T47D (cell line): ENCODE measurements at regions not wholly inside any gene's neighbourhood (a gene's known extent, or its start where the extent isn't known, plus 50 kb on each side); places are given as distances from the start of the nearest gene placed in this dataset.
"Not testable (repeated sequence)": the region's sequence is repeated elsewhere in the genome, so short reads cannot be mapped to it uniquely, and the experiment has no call there.

Source experiments
- DNase-seq, 2 experiments: peaks; one replicate each; pipeline versions ENCODE4 v3.0.0 to v3.0.0-alpha.2; 2011 to 2012; ENCODE audit warnings: low read depth in 1 of 2, low spot score in 1 of 2
- JUND ChIP-seq: IDR thresholded peaks from 2 replicates; pipeline ENCODE4 v1.6.1; 2012; ENCODE audit warnings: low read depth
- in situ Hi-C: cut with HindIII; loops from 2 replicates; pipeline ENCODE4 v1.10.0; 2016; ENCODE audit warnings: low sequenced_read_pairs, low pct_unique_long_range_greater_than_20kb

DNA sequence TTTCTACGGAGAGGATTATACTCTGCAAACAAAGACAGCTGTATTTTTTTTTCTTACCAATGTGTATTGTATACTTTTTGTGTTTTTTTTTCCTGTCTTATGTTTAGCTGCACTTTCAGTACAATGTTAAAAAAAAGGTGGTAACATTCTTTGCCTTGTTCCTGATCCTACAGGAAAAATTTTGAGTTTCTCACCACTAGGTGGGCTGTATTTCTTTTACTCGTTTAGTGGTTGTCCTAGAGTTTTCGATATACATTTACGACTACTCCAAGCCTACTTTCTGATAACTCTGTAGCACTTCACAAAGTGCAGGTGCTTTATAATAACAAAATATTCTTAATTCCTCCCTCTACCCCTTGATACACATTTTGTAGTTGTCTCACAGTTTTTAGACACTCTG is 652.2 kb downstream of the UQCRFS1 start:
- no peak for TF ChIP-seq JUND
- DNase-seq, result no peak
- in situ Hi-C loops, result no loop called here

DNA sequence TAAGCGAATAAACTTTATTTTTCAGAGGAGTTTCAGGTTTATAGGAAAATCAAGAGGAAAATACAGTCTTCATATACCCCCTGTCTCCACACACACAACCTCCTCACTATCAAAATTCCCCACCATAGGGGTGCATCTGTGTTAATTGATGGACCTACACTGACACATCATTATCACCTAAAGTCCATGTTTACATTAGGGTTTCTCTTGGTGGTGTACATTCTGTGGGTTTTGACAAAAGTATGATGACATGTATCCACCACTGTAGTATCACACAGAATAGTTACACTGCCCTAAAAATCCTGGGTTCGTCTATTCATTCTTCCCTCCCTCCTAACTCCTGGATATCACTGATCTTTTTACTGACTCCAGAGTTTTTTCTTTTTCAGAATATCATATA is 654.2 kb downstream of the UQCRFS1 start:
- DNase-seq, result no peak
- TF ChIP-seq JUND, result no peak
- in situ Hi-C loops, result no loop called here

DNA sequence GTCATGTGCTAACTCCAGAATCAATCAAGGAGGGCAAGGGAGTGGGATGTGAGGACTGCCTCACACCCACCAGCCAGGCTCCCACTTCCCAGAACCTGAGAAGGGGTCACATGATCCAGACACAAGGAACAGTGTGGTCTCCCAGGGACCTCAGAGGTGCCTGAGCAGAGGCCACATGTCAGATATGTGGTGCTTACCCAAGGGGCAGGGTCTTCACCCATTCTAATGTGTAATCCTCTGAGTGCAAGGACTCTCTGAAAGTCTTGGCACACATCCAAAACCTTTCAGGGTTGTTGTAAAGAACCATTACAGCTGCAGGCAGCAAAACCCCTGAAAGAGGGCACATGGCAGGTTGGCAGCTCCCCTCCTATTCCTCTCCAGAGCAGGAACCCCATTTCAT is 656.6 kb downstream of the UQCRFS1 start:
- in situ Hi-C loops, result no loop called here
- no peak for DNase-seq
- TF ChIP-seq JUND, result no peak

DNA sequence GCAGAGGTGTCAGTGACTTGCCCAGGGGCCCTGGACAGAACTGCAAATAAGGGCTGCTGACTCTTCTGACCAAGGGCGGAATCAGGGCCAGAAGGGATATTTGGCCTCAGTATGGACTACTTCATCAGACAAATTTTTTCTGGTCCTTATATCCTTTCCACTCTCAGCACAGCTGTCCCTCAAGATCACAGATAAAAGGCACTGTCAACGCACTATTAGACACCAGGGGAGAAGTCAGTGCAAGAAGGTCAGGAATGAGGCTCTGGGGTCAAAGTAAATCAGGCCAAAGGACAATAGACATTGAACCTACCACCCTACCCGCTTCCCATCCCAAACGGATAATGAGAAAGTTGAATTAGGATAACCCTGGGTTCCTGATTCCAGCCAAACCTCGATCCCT is 657.6 kb downstream of the UQCRFS1 start:
- TF ChIP-seq JUND, result no peak
- no peak for DNase-seq
- in situ Hi-C loops, result no loop called here

DNA sequence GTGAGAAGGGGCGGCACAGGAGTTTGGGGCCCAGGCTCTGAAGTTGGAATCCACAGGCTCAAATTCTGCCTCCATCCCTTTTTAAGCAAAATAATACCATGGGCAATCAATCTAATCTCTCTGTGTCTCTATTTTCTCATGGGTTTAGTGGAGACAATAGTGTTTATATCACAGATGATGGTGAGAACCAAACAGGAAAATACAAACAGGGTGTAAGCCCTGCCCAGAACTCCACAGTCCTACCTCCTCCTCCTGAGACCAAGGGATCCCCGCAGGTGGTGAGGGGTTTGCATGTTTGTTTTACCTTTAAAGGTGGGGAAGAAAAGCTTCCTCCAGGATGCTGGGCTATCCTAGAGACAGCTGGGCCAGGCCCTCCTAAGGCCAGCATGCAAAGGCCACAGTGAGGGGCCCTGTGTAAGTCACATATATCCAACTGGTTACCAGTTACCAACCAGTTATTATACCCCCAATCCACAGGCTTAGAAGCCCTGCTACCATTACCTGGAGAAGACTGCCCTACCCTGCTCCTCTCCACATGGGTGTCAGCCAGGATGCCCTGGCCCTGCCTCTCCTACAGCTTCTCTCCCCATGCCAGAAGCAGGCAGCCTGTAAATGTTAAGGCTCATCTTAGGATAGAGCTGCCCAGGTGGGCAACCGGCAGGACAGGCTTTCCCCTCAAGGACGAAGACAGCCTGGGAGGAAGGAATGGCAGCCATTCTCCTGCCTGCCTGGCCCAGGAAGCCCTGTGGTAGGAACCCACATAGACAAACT is 658.4 kb downstream of the UQCRFS1 start:
- DNase-seq, result no peak
- in situ Hi-C loops, result no loop called here
- TF ChIP-seq JUND, result no peak

DNA sequence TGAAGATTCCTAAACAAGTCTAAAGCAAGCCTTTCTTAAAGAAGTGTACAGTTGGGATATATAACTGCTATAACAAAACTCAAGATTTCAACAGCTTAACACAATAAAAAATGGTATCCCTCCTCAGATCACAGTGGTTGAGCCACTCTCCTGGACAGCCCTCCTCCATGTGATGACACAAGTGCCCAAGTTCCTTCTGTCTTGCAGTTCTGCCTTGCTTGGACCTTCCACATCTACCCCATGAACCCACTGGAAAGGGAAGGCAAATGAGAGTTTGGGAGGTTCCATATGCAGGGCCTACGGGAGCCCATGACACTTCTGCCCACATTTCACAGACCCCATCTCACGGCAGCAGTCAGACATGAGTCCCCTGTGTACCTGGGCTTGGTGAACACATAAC is 659.2 kb downstream of the UQCRFS1 start:
- in situ Hi-C loops, result no loop called here

DNA sequence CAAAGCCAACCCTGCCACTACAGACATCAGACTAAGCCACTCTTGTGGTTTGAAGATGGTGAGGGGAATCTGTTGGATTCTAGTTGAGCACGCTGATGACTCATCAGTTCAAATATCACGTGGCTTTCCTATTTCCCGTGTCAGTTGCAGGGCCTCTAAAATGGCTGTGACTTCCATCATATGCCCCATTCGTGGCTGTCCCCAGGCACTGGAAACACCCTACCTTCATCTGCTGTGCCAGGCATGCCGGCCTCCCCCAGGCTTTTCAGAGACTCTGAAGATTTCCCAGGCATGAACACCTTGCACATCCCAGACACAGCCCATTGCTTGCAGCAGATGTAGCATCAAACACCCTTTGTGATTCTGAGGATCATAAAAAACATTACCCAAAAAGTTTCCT is 659.9 kb downstream of the UQCRFS1 start:
- TF ChIP-seq JUND, result no peak
- DNase-seq, result peak in 1 of 2 experiments; percentile 7
- in situ Hi-C loops, result no loop called here

More for the DNA sequence above, 659.2 kb downstream of the UQCRFS1 start:
- no peak for TF ChIP-seq JUND
- no peak for DNase-seq

DNA sequence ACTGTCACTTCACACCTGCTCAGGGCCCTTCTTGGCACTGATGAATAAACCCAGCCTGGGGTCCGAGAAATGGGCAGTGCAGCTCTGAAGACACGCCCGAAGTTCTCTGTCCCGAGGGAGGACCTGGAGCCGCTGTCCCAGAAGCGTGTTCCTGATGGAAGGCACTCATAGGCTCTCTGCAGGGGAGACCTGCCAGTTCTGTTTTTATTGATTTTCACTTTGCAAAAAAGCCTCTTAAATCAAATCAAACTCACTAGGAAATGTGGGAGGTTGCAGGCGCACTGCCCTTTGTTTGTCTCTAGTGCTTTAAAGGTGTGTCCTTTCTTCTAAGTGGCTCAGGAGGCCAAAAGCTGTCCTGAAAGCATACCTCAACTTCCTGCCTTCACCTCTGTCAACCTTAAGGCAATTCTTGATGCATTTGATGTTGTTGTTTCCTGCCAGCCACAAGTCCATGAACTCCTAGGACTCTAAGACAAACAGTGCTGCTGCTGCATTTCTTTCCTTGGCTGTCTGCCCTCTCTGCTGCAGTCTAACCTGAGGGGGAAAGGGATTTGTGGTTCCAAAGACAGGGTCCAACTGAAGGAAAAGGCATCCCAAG is 663.2 kb downstream of the UQCRFS1 start:
- no peak for DNase-seq
- in situ Hi-C loops, result no loop called here

DNA sequence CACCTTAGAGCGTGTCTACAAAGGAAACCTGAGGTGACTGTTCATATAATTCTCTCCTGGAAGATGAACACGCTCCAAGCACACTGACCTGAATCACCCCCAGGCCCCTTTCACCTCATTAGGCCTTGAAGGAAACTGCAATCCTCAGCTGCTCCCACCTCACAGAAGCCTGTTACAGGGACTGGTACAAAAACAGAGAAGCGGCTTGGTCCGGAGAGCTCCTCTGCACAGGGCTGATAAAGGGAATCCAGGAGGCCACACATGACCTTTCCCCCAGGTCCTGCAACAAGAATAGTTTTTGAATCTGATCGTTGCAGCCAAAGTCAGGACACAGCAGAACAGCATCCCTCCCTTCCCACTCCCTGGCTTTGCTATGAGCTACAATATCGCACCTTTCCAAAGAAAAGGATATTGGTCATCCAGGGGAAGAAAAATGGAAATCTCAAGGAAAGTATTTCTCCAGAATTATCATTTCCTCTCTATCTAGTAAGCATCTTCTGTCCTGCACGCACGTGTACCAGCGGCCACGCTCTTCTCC is 666.7 kb downstream of the UQCRFS1 start:
- no peak for DNase-seq
- in situ Hi-C loops, result no loop called here

More for the DNA sequence above, 663.2 kb downstream of the UQCRFS1 start:
- no peak for TF ChIP-seq JUND

DNA sequence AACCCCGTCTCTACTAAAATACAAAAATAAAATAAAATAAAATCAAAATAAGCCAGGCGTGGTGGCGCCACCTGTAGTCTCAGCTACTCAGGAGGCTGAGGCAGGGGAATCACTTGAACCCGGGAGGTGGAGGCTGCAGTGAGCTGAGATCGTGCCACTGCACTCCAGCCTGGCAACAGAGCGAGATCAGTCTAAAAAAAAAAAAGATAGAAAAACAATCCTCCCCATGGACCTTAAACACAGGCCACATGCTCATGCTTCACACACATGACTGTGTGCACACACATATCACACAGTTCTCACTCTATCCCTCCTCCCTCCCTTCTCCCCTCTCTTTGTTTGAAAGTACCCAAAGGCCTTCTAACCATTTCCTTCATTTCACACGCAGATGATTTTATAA is 667.6 kb downstream of the UQCRFS1 start:
- in situ Hi-C loops, DNase-seq: not testable (repeated sequence)

More for the DNA sequence above, 666.7 kb downstream of the UQCRFS1 start:
- TF ChIP-seq JUND, result no peak

DNA sequence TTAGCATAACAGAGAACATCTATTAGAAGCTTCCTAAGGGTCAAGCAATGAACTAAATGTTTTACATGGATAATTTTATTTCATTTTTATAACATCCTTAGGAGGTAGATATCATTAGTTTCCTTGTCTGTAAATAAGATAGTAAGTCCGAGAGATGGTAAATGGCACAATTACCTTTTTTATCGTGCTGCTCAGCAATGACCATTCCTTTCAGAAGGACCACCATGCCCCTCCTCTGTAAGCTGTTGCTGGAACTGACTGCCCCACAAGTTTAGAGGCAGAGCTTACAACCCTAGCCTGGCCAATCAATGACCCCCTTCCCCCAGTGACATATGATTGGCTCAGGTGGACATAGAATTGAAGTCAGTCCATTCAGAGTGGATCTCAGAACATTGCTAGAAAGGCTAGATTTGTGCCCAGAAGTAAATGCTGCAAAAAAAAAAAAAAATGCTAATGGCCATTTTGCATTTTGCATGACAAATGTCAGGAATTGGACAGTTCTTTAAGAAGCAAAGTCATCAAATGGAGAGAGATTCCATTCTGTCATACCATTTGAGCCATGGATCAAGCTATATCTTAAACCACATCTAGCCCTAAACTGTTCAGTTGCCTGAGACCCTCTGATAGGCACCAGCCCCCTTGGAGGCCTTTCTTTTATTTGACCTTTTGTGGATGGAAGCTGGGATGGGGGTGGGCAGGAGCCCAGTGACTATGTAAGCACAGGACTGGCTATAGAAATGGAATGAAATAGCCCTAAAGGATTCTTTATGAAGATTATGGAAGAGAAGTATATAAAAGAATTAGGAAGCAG is 668.3 kb downstream of the UQCRFS1 start:
- DNase-seq, result no peak
- TF ChIP-seq JUND, result no peak
- in situ Hi-C loops, result no loop called here

DNA sequence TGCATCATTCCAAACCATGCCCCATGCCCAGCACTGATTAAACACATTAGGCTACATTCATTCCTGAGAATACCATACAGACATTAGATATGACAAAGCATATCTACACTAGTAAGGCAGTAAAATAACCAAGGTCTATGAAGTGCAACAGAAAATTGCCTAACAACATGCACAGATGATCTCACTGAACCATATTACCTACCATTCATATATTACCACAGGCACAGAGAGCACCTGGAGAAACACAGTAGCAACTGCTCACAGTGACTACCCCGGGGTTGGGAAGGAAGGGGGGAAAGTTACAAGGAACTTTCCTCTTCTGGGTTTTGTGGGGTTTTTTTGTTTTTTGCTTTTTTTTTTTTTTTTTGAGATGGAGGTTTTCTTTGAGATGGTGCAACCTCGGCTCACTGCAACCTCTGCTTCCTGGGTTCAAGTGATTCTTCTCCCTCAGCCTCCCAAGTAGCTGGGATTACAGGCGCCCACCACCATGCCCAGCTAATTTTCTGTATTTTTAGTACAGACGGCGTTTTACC is 669.6 kb downstream of the UQCRFS1 start:
- no peak for TF ChIP-seq JUND
- in situ Hi-C loops, result no loop called here
- no peak for DNase-seq
